ENCODE measurements at regions not wholly inside any gene's neighbourhood (a gene's known extent, or its start where the extent isn't known, plus 50 kb on each side); places are given as distances from the start of the nearest gene placed in this dataset.

- H3K9ac ChIP-seq (ENCODE audit: low read length): no peak overlapping the region
These were observed 159.3 kb upstream of the SERPINE2 start for GRCh38 chr2:224198436-224198835.

GRCh38 chr2:224196810-224197209 lies 157.7 kb upstream of the SERPINE2 start:
- Histone ChIP-seq H3K9me2 (ENCODE audit: insufficient read depth, low read length) (no peaks in the 10 kb centered on the region), H3K27ac (ENCODE audit: low read length) (no peak overlapping the region), H2AFZ (ENCODE audit: low read depth, low read length) (no peak overlapping the region), H3F3A (ENCODE audit: insufficient read depth, low read length, poor library complexity, severe bottlenecking) (no peaks in the 10 kb centered on the region), H4K20me1 (ENCODE audit: insufficient read depth) (no peaks in the 10 kb centered on the region), H3K9me3 (ENCODE audit: low read length) (no peaks in the 10 kb centered on the region), H3K4me2 (ENCODE audit: low read length) (no peak overlapping the region), H3K4me3 (ENCODE audit: low read length) (no peak overlapping the region), H3K36me3 (ENCODE audit: insufficient read depth, low read length) (no peaks in the 10 kb centered on the region), H3K27me3 (ENCODE audit: insufficient read depth, low read depth, low read length) (no peaks in the 10 kb centered on the region), H3K9ac (ENCODE audit: low read length) (no peak overlapping the region), H3K79me2 (replicated peaks; ENCODE audit: insufficient read depth, low read length) (no peaks in the 10 kb centered on the region)
- TF ChIP-seq EZH2 (IDR thresholded peaks at IDR 0.05; ENCODE audit: borderline replicate concordance, insufficient read depth, low read length, poor library complexity, severe bottlenecking) (no peak), REST (IDR thresholded peaks at IDR 0.05; ENCODE audit: borderline replicate concordance) (no peak), MXI1 (conservative IDR thresholded peaks at IDR 0.05; ENCODE audit: poor library complexity, severe bottlenecking) (no peak), RAD21 (conservative IDR thresholded peaks at IDR 0.05) (no peak), TAF1 (IDR thresholded peaks at IDR 0.05; ENCODE audit: low read depth) (no peak), SMC3 (conservative IDR thresholded peaks at IDR 0.05; ENCODE audit: poor library complexity) (no peak), POLR2AphosphoS5 (IDR thresholded peaks at IDR 0.05) (no peak), EP300 (conservative IDR thresholded peaks at IDR 0.05; ENCODE audit: poor library complexity, severe bottlenecking) (no peak)

More at GRCh38 chr2:224198436-224198835, 159.3 kb upstream of the SERPINE2 start:
- no peaks in the 10 kb centered on the region for H3F3A ChIP-seq (ENCODE audit: insufficient read depth, low read length, poor library complexity, severe bottlenecking)
- no peak overlapping the region for H3K27ac ChIP-seq (ENCODE audit: low read length)
- no peak overlapping the region for H3K4me2 ChIP-seq (ENCODE audit: low read length)
- H3K79me2 ChIP-seq (replicated peaks; ENCODE audit: insufficient read depth, low read length): no peaks in the 10 kb centered on the region
- H2AFZ ChIP-seq (ENCODE audit: low read depth, low read length): no peak overlapping the region
- H3K4me3 ChIP-seq (ENCODE audit: low read length): no peak overlapping the region
- H3K9me2 ChIP-seq (ENCODE audit: insufficient read depth, low read length): no peaks in the 10 kb centered on the region
- H3K27me3 ChIP-seq (ENCODE audit: insufficient read depth, low read depth, low read length): no peaks in the 10 kb centered on the region
- TF ChIP-seq POLR2AphosphoS5 (IDR thresholded peaks at IDR 0.05) (no peak), RAD21 (conservative IDR thresholded peaks at IDR 0.05) (no peak), EZH2 (IDR thresholded peaks at IDR 0.05; ENCODE audit: borderline replicate concordance, insufficient read depth, low read length, poor library complexity, severe bottlenecking) (no peak), REST (IDR thresholded peaks at IDR 0.05; ENCODE audit: borderline replicate concordance) (no peak), SMC3 (conservative IDR thresholded peaks at IDR 0.05; ENCODE audit: poor library complexity) (no peak), CTCF (IDR thresholded peaks at IDR 0.05; ENCODE audit: poor library complexity, severe bottlenecking) (no peak), EP300 (conservative IDR thresholded peaks at IDR 0.05; ENCODE audit: poor library complexity, severe bottlenecking) (no peak), MXI1 (conservative IDR thresholded peaks at IDR 0.05; ENCODE audit: poor library complexity, severe bottlenecking) (no peak), TAF1 (IDR thresholded peaks at IDR 0.05; ENCODE audit: low read depth) (no peak)
- H3K9me3 ChIP-seq (ENCODE audit: low read length): no peaks in the 10 kb centered on the region
- H4K20me1 ChIP-seq (ENCODE audit: insufficient read depth): no peaks in the 10 kb centered on the region
- H3K36me3 ChIP-seq (ENCODE audit: insufficient read depth, low read length): no peaks in the 10 kb centered on the region

Measured in neural cell (in vitro differentiated cells).